ENCODE measurements at regions not wholly inside any gene's neighbourhood (a gene's known extent, or its start where the extent isn't known, plus 50 kb on each side); places are given as distances from the start of the nearest gene placed in this dataset.

DNA sequence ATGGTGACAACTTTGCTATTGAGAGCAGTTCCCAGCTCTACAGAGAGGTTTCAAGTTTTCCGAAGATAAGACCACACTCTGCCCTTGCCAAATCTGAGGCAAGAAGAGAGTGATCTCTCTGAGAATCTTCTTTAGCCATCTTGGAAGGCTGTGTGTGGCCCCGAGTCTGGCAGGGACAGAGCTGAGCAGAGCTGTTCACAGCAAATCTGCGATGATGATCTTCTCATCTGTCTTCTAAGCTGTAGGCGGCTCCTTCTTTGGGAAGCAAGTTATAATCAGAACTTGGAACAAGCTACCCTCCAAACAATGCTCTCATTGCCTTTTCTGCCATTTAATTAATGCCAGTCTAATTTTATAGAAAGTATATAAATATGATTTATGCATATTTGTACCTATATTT lies 379.0 kb upstream of the MEF2C start:
- WGBS, 2 donors (ENCODE audit: low coverage in 1 of 2): 72 to 75% methylated on average over 2 to 4 of the region's 4 CpGs
- no peak overlapping the region for H3K4me3 ChIP-seq
- TF ChIP-seq POLR2A (IDR thresholded peaks at IDR 0.05): no peak
- no peak for TF ChIP-seq CTCF (IDR thresholded peaks at IDR 0.05)
- no peak for TF ChIP-seq POLR2AphosphoS5 (IDR thresholded peaks at IDR 0.05)
- TF ChIP-seq EP300 (IDR thresholded peaks at IDR 0.05): no peak
- no peaks in the 10 kb centered on the region for H3K9me3 ChIP-seq
- H3K27ac ChIP-seq: no peak overlapping the region
- no peak for ATAC-seq
- H3K27me3 ChIP-seq: no peaks in the 10 kb centered on the region
- H3K4me1 ChIP-seq: no peaks in the 10 kb centered on the region
- no peaks in the 10 kb centered on the region for H3K36me3 ChIP-seq

- no peak for ATAC-seq
- Histone ChIP-seq H3K4me3 (no peak overlapping the region), H3K36me3 (no peaks in the 10 kb centered on the region), H3K27me3 (no peaks in the 10 kb centered on the region), H3K9me3 (no peaks in the 10 kb centered on the region), H3K4me1 (no peaks in the 10 kb centered on the region), H3K27ac (no peak overlapping the region)
- TF ChIP-seq POLR2A (IDR thresholded peaks at IDR 0.05) (no peak), POLR2AphosphoS5 (IDR thresholded peaks at IDR 0.05) (no peak), EP300 (IDR thresholded peaks at IDR 0.05) (no peak), CTCF (IDR thresholded peaks at IDR 0.05) (no peak)
- 64 to 81% methylated on average over 3 of the region's 3 CpGs for WGBS, 2 donors (ENCODE audit: low coverage in 1 of 2)
Measured at GRCh38 chr5:89260254-89260653, 377.3 kb upstream of the MEF2C start.

- Histone ChIP-seq H3K27me3 (no peaks in the 10 kb centered on the region), H3K9me3 (no peaks in the 10 kb centered on the region), H3K27ac (no peak overlapping the region), H3K4me1 (no peaks in the 10 kb centered on the region), H3K4me3 (no peak overlapping the region), H3K36me3 (no peaks in the 10 kb centered on the region)
- WGBS, 2 donors (ENCODE audit: low coverage in 1 of 2): 88 to 94% methylated on average over 2 to 4 of the region's 5 CpGs
- no peak for TF ChIP-seq POLR2AphosphoS5 (IDR thresholded peaks at IDR 0.05)
- no peak for TF ChIP-seq CTCF (IDR thresholded peaks at IDR 0.05)
- TF ChIP-seq POLR2A (IDR thresholded peaks at IDR 0.05): no peak
- no peak for TF ChIP-seq EP300 (IDR thresholded peaks at IDR 0.05)
- no peak for ATAC-seq
Measured at GRCh38 chr5:89255845-89256463, 373.0 kb upstream of the MEF2C start.

DNA sequence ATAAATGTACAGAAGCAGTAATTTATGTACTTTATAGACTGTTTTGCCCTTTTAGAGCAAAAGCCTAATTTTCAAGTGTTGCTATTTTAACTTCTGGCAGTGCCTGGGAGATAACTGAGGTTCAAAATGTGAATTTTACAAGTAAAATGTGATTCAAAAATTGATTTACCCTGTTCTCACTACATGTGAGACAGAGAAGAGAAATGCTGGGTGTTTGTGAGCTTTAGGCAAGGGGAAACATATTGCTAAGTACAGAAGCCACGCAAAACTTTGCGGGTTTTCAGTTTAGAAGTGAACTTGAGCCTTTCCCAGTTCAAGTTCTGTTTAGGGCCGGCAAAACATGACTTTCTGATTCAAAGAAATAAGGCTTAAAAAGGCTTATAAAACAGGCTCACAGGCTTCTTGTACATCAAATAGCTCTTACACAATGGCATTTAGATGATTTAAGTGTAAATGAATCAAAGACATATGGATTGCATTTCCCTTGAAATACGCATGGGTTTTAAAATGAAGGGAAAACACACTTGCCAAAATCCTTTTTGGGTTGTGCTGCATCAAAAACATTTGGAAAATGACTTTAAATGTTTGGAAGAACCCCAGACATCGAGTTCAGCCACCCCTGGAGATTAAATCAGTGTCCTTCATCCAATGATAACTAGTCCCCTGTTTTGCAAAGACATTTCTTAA lies 370.8 kb upstream of the MEF2C start:
- Histone ChIP-seq H3K9me3 (no peaks in the 10 kb centered on the region), H3K4me3 (no peak overlapping the region), H3K27me3 (no peaks in the 10 kb centered on the region), H3K27ac (no peak overlapping the region), H3K36me3 (no peaks in the 10 kb centered on the region), H3K4me1 (no peaks in the 10 kb centered on the region)
- TF ChIP-seq POLR2A (IDR thresholded peaks at IDR 0.05): no peak
- no peak for TF ChIP-seq CTCF (IDR thresholded peaks at IDR 0.05)
- TF ChIP-seq POLR2AphosphoS5 (IDR thresholded peaks at IDR 0.05): no peak
- TF ChIP-seq EP300 (IDR thresholded peaks at IDR 0.05): no peak
- ATAC-seq: no peak
- WGBS, 2 donors (ENCODE audit: low coverage in 1 of 2): 58 to 69% methylated on average over 5 of the region's 5 CpGs

DNA sequence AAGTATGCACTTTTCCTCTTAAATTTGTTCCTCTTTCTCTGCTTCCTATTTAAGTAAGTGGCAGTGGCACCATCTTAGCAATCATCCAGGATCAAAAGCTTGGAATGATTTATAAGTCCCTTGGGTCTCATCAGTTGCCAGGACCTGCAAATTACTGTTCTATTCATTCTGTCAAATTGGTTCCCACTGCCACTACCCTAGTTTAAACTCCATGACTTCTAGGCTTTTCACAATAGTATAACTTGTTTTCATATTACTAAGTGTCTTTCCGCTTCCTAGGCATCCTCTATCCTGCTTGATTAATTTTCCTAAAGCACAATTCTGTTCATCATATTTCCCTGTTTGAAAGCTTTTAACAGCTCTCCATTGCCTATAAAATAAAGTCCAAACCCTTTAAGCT lies 363.9 kb upstream of the MEF2C start:
- Histone ChIP-seq H3K4me3 (no peak overlapping the region), H3K27ac (no peak overlapping the region), H3K27me3 (no peaks in the 10 kb centered on the region), H3K36me3 (no peaks in the 10 kb centered on the region), H3K9me3 (no peaks in the 10 kb centered on the region), H3K4me1 (no peaks in the 10 kb centered on the region)
- no peak for ATAC-seq
- no peak for TF ChIP-seq POLR2A (IDR thresholded peaks at IDR 0.05)
- no peak for TF ChIP-seq POLR2AphosphoS5 (IDR thresholded peaks at IDR 0.05)
- no peak for TF ChIP-seq CTCF (IDR thresholded peaks at IDR 0.05)
- TF ChIP-seq EP300 (IDR thresholded peaks at IDR 0.05): no peak
- WGBS, 2 donors (ENCODE audit: low coverage in 1 of 2): 83 to 100% methylated on average over 1 of the region's 1 CpG
